Breast epithelium (tissue), 3 donors: ENCODE measurements at regions not wholly inside any gene's neighbourhood (a gene's known extent, or its start where the extent isn't known, plus 50 kb on each side); places are given as distances from the start of the nearest gene placed in this dataset.

ENCODE experiments used
- POLR2A ChIP-seq: fragments of 450-650 bp; IDR thresholded peaks from one replicate; pipeline ENCODE4 v1.6.1; 2016; ENCODE audit warnings: antibody characterized with exemption, mild to moderate bottlenecking, moderate library complexity
- POLR2AphosphoS5 ChIP-seq, 3 donors: sonication (generic); formaldehyde crosslinking; IDR thresholded peaks; one replicate each; pipeline ENCODE4 v1.6.1; 2017; ENCODE audit warnings: antibody characterized with exemption in 3 of 3
- TF ChIP-seq, protein P1 (sequence below), 3 donors: fragments of 450-650 bp; IDR thresholded peaks; one replicate each; pipeline ENCODE4 v1.5.1; 2016 to 2017; ENCODE audit warnings: antibody characterized with exemption in 3 of 3, mild to moderate bottlenecking in 3 of 3, moderate library complexity in 3 of 3

DNA sequence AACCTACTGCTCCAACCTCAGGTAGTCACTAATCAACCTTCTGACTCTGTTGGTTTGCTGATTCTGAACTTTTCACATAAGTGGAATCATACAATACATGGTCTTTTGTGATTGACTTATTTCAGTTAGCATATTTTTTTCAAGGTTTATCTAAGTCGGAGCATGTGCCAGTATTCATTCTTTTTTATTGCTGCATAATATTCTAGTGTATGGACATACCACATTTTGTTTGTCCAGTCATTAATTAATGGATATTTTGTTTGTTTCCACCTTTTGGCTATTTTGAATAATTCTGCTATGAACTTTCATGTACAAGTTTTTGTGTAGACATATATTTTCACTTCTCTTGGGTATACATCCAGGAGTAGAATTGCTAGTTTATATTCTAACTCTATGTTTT is 53.0 kb upstream of the LRRN2 start:
- TF ChIP-seq, protein P1, sequence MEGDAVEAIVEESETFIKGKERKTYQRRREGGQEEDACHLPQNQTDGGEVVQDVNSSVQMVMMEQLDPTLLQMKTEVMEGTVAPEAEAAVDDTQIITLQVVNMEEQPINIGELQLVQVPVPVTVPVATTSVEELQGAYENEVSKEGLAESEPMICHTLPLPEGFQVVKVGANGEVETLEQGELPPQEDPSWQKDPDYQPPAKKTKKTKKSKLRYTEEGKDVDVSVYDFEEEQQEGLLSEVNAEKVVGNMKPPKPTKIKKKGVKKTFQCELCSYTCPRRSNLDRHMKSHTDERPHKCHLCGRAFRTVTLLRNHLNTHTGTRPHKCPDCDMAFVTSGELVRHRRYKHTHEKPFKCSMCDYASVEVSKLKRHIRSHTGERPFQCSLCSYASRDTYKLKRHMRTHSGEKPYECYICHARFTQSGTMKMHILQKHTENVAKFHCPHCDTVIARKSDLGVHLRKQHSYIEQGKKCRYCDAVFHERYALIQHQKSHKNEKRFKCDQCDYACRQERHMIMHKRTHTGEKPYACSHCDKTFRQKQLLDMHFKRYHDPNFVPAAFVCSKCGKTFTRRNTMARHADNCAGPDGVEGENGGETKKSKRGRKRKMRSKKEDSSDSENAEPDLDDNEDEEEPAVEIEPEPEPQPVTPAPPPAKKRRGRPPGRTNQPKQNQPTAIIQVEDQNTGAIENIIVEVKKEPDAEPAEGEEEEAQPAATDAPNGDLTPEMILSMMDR (IDR thresholded peaks at IDR 0.05) = no peak
- TF ChIP-seq POLR2A (no peak), POLR2AphosphoS5 (IDR thresholded peaks at IDR 0.05) (no peak)
